ENCODE measurements at regions not wholly inside any gene's neighbourhood (a gene's known extent, or its start where the extent isn't known, plus 50 kb on each side); places are given as distances from the start of the nearest gene placed in this dataset.

GRCh38 chr10:125263551-125263950 is 103.2 kb upstream of the CTBP2 start:
- TF ChIP-seq CTCF (conservative IDR thresholded peaks at IDR 0.05; ENCODE audit: low read length) = no peak
- no peak for TF ChIP-seq EZH2phosphoT487 (IDR thresholded peaks at IDR 0.05; ENCODE audit: borderline replicate concordance)
- Histone ChIP-seq H3K79me2 (ENCODE audit: insufficient read depth, low read length) (no peaks in the 10 kb centered on the region), H2AFZ (ENCODE audit: low read length) (no peak overlapping the region), H3K27me3 (ENCODE audit: insufficient read depth, low read length, poor library complexity, severe bottlenecking) (no peaks in the 10 kb centered on the region), H3K36me3 (ENCODE audit: insufficient read depth, low read length) (no peaks in the 10 kb centered on the region), H3K4me3 (ENCODE audit: low read length, poor library complexity, severe bottlenecking) (no peak overlapping the region), H3F3A (ENCODE audit: low read depth) (no peaks in the 10 kb centered on the region), H3K9me2 (replicated peaks; ENCODE audit: low read depth, low read length) (no peaks in the 10 kb centered on the region), H4K20me1 (ENCODE audit: insufficient read depth, low read length, poor library complexity, severe bottlenecking) (no peaks in the 10 kb centered on the region), H3K4me1 (ENCODE audit: insufficient read depth, low read length, poor library complexity, severe bottlenecking) (no peaks in the 10 kb centered on the region), H3K9ac (ENCODE audit: low read depth, low read length, poor library complexity, severe bottlenecking) (no peak overlapping the region), H3K9me3 (ENCODE audit: insufficient read depth, low read depth, low read length) (no peaks in the 10 kb centered on the region; the same call in 1 of the 2 replicates), H3K4me2 (ENCODE audit: low read depth, low read length, poor library complexity, severe bottlenecking) (no peak overlapping the region)

- Histone ChIP-seq H3K4me1 (ENCODE audit: insufficient read depth, low read length, poor library complexity, severe bottlenecking) (no peaks in the 10 kb centered on the region), H3K79me2 (ENCODE audit: insufficient read depth, low read length) (no peaks in the 10 kb centered on the region), H3K9me3 (ENCODE audit: insufficient read depth, low read depth, low read length) (no peaks in the 10 kb centered on the region; the same call in 1 of the 2 replicates), H3K36me3 (ENCODE audit: insufficient read depth, low read length) (no peaks in the 10 kb centered on the region), H3K9ac (ENCODE audit: low read depth, low read length, poor library complexity, severe bottlenecking) (no peak overlapping the region), H3K4me3 (ENCODE audit: low read length, poor library complexity, severe bottlenecking) (no peak overlapping the region), H3F3A (ENCODE audit: low read depth) (no peaks in the 10 kb centered on the region), H4K20me1 (ENCODE audit: insufficient read depth, low read length, poor library complexity, severe bottlenecking) (no peaks in the 10 kb centered on the region), H3K27me3 (ENCODE audit: insufficient read depth, low read length, poor library complexity, severe bottlenecking) (no peaks in the 10 kb centered on the region), H3K9me2 (replicated peaks; ENCODE audit: low read depth, low read length) (no peaks in the 10 kb centered on the region), H3K4me2 (ENCODE audit: low read depth, low read length, poor library complexity, severe bottlenecking) (no peak overlapping the region), H2AFZ (ENCODE audit: low read length) (no peak overlapping the region)
- no peak for TF ChIP-seq CTCF (conservative IDR thresholded peaks at IDR 0.05; ENCODE audit: low read length)
- TF ChIP-seq EZH2phosphoT487 (IDR thresholded peaks at IDR 0.05; ENCODE audit: borderline replicate concordance) = no peak
These were observed 102.6 kb upstream of the CTBP2 start for GRCh38 chr10:125262920-125263319.

- Histone ChIP-seq H4K20me1 (ENCODE audit: insufficient read depth, low read length, poor library complexity, severe bottlenecking) (no peaks in the 10 kb centered on the region), H3K4me2 (ENCODE audit: low read depth, low read length, poor library complexity, severe bottlenecking) (no peak overlapping the region), H3K4me3 (ENCODE audit: low read length, poor library complexity, severe bottlenecking) (no peak overlapping the region), H3K9me3 (ENCODE audit: insufficient read depth, low read depth, low read length) (no peaks in the 10 kb centered on the region; the same call in 1 of the 2 replicates), H3K36me3 (ENCODE audit: insufficient read depth, low read length) (no peaks in the 10 kb centered on the region), H3K9ac (ENCODE audit: low read depth, low read length, poor library complexity, severe bottlenecking) (no peak overlapping the region), H3K9me2 (replicated peaks; ENCODE audit: low read depth, low read length) (no peaks in the 10 kb centered on the region), H3F3A (ENCODE audit: low read depth) (no peaks in the 10 kb centered on the region), H2AFZ (ENCODE audit: low read length) (no peak overlapping the region), H3K4me1 (ENCODE audit: insufficient read depth, low read length, poor library complexity, severe bottlenecking) (no peaks in the 10 kb centered on the region), H3K79me2 (ENCODE audit: insufficient read depth, low read length) (no peaks in the 10 kb centered on the region), H3K27me3 (ENCODE audit: insufficient read depth, low read length, poor library complexity, severe bottlenecking) (no peaks in the 10 kb centered on the region)
- no peak for TF ChIP-seq CTCF (conservative IDR thresholded peaks at IDR 0.05; ENCODE audit: low read length)
- TF ChIP-seq EZH2phosphoT487 (IDR thresholded peaks at IDR 0.05; ENCODE audit: borderline replicate concordance) = no peak
These were observed 102.0 kb upstream of the CTBP2 start for GRCh38 chr10:125262409-125262808.
